ENCODE measurements at regions not wholly inside any gene's neighbourhood (a gene's known extent, or its start where the extent isn't known, plus 50 kb on each side); places are given as distances from the start of the nearest gene placed in this dataset.

DNA sequence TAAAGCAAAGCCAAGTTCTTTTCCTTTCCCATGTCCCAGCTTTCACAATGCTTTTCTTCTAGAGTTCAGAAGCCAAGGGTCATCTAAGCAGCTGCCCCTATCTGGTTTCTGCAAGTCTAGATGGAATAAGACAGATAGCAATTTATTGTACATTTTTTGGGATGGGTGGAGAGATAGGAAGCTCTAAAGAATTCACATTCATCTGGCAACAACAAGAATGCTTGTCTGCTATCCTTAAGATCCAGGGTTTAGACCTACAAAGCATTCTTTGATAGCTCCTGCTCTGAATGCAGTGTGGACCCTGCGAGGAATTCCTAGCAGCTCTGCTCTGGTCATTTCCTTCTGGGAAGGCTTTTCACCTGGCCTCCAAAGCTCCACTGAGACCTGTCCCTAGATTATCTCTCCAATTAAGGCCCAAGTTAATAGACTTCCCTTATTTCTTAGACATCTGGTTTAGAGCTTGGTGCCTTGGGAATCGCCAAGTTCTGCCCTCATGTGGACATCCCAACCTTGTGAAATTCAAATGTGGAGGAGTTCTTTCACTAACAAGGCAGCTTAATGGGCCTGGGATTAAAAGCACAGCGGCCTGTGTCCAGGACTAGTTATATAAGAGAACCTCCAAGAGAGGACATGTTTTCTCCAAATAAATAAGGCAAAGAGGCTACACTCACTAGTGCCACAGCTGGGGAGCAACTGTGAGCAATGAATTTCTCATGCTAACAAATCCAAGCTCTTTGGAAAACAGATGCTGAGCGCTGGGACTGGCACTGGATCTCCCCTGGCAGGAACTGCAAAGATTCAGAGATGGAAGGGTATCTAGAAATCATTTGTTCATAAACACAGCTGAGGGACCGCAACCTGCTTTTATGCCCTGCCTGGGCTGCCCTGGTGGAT lies 384.5 kb upstream of the DDHD1 start:
- no peak for DNase-seq

DNA sequence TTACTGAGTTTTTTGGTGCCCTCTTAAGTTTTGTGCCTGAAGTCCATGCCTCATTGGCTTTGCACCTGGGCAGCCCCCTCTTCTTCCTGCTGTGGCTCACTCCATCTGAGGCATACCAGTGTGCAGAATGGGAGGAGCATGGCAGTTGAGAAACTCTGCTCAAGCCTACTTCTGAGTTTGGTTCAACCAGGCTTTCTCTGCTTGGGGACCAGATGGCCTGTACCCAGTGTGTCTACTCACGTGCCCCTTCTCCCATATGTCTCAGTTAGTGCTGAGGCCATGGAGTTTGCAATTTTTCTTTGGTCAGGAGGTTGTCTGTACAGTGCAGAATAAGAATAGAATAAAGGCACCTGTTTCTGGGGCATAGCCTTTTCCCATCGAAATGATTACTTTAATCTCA lies 383.3 kb upstream of the DDHD1 start:
- DNase-seq, result no peak

- no peak for DNase-seq
These were observed 381.7 kb upstream of the DDHD1 start for GRCh38 chr14:53534841-53535240.

DNA sequence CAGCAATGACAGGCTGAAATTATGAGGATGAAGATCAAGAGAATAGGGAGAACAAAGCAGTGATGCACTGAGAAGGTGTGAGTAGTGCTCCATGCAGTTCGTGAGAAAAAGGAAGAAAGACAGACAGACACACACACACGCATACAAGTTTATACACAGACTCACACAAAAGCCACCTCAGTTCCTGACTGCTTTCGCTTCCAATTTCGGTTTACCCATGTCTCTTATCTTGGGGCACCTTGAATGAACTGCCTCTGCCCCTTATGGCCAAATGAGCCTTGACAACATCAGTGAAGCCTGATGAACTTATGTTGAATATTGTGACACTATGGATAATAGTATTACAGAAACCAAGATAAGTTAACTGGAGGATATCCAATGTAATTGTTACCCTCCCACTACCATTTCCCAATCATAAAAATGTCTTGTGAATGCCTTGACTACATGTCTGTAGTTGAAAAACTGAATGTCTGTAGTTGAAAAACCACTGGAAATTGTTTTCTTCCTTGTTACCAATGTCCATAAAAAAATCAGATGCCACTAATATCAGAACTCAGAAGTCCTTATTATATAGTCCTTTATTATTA lies 380.4 kb upstream of the DDHD1 start:
- no peak for DNase-seq

DNA sequence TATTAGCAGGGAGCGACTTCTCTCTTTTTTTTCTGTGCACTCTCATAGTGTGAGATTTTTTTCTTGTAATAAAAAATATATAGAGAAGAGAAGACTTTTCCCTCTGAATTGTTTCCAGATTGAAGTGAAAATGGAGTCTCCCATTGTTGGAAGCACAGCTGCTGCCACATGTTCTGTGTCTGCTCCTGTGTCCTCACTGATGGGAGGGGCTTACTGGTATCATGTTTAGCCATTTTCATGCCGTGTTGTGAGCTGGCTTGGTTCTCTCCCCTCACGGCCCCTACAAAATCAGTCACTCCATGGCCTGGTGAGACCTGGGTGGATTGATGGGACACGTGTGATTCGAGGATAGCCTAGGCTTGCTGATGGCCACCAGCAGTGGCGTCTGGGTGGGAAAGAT lies 379.7 kb upstream of the DDHD1 start:
- no peak for DNase-seq

DNA sequence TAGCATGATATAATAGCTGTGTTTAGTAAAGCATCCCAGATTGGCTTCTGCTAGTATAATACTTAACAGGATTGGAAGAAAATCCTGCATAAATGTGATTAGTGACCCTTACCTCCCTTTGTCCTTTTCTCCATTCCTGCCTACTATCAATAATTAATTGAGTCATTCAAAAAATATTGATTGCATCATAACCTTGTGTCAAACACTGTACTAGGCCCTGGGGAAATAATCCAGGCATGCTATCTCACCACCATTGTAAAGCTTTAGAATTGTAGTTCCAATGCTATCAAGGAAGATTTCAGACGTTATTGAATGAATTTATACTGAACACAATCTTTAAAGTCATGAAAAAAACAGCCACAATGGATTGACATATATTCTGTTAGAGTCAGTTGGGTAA lies 378.6 kb upstream of the DDHD1 start:
- no peak for DNase-seq

DNA sequence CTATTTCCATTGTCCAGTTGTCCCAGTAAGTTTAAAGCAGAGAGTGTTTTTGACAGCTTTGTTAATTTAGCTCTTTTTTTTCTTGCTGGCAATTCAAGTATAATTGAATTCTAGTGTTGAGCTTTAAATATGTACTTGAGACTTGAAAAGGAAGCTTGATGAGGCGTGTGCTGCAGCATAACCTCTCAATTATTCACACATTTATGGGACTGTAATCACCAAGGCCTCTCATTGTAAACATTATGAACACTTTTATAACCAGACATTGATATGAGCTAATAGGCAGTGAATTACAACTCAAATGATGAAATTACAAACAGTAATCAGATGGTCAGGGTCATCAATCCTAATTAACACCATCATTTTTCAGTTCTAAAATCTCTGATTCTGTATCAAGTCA lies 378.0 kb upstream of the DDHD1 start:
- no peak for DNase-seq

GRCh38 chr14:53529519-53529918 lies 376.4 kb upstream of the DDHD1 start:
- DNase-seq, result no peak

- no peak for DNase-seq
These were observed 375.1 kb upstream of the DDHD1 start for GRCh38 chr14:53528185-53528671.

- DNase-seq, result no peak
These were observed 373.1 kb upstream of the DDHD1 start for GRCh38 chr14:53526200-53526599.

DNA sequence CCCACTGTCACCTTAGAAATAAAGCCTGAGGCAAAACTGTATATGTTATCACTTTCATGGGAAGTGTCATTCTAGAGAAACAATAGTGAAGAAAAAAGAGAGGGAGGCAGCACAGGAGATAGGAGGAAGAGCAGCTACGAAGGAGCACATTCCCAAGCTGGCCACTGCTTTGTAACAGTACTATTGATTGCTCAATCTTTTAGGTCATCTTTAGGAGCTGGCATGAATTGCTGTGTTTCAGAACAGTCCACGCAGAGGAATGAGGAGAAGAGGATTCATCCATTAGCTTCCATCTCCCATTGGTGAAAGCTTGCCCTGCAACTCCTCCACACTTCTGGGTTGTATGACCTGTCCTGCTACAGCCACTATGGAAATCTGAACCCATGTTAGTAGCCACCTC lies 372.5 kb upstream of the DDHD1 start:
- DNase-seq, result no peak

DNA sequence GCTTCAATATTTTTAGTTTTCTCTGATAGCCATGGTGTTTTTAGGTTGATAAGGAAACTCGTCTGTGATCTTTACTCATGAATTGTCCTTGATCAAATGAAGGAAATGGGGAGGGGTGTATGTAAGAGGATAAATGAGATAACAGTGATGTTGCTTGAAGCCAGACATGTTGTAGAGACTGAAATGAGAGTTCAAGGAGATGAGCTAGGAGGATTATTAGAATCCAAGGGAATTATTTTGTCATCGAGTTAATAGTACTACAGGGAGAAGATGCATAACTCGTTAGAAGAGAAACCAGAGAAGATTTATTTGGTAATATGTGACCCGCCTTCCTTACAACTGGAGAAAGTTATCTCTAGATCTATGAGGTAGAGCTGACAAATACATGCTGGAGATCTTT lies 371.3 kb upstream of the DDHD1 start:
- DNase-seq, result no peak

DNA sequence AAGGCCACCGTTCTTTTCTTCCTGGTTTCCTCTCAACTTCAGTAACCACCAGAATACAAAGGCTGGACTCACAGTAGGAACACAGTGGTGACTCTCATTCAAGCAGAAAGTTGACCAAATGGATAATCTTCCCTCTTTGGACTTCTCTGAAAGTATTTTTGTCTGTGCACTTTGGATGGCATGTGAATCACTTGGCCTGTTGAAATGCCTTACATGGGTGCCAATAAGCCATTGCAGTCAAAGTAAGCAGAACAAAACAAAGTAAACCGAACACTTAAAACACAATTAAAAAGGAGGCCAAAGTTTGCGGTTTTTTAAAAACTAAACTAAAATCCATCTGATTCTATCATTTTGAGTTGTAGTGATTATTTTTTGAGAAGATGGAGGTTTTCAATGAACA lies 370.1 kb upstream of the DDHD1 start:
- no peak for DNase-seq

GRCh38 chr14:53520078-53520928 lies 367.2 kb upstream of the DDHD1 start:
- no peak for DNase-seq

DNA sequence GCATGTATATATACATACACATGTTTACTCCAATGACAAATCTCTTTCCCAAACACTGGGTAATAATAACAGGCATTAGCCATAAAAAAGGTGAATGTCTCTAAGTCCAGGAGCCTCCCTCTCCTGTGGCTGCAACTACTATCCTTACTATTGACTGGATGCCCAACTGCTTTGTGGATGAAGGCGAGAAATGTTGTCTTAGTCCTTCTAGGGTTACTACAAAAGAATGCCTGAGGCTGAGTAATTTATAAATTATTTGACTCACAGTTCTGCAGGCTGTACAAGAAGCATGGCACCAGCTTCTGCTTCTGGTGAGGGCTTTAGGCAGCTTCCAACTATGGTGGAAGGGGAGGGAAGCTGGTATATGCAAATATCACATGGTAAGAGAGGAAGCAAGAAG lies 366.0 kb upstream of the DDHD1 start:
- no peak for DNase-seq

GRCh38 chr14:53517270-53517960 lies 364.3 kb upstream of the DDHD1 start:
- no peak for DNase-seq

DNA sequence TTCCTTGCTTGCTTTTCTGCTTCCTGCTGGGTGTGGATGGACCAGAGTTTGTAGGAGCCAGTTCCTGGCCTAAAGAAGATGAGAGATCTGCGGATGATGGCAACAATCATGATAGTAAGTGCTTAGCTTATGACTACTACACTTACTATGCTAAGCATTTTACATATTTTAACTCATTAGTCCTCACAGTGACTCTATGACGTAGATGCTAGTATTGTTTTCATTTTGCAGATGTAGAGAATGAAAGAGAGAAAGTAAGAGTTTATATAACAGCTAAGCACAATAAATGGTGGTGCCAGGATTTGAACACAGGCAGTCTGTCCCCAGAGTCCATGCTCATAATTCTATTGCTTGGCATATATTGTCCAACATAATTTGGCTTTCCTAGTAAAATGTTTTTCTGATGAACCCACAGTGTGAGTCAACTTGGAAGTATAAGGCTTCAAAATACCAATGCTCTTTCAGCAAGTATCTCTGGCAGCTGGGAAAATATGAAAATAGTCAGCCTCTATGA lies 363.2 kb upstream of the DDHD1 start:
- no peak for DNase-seq

GRCh38 chr14:53515276-53515675 lies 362.2 kb upstream of the DDHD1 start:
- DNase-seq, result peak; percentile 8

DNA sequence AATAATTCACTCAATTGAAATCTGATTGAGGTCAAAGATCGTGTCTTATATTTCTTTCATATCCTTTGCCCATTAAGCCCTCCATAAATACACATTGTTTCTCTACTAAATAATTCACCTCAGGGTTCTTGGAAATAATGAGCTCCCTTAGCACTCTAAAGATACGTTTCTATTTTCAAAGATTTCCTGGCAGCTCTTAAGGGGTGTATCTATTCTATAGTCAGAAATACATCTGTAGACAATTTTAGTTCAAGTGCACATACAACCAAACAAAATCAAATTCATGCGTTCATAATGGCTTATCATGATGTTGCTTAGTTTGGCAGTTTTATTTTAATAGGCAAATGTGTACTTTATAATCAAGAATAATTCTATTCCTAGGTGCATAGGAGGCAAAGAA lies 361.1 kb upstream of the DDHD1 start:
- no peak for DNase-seq

DNA sequence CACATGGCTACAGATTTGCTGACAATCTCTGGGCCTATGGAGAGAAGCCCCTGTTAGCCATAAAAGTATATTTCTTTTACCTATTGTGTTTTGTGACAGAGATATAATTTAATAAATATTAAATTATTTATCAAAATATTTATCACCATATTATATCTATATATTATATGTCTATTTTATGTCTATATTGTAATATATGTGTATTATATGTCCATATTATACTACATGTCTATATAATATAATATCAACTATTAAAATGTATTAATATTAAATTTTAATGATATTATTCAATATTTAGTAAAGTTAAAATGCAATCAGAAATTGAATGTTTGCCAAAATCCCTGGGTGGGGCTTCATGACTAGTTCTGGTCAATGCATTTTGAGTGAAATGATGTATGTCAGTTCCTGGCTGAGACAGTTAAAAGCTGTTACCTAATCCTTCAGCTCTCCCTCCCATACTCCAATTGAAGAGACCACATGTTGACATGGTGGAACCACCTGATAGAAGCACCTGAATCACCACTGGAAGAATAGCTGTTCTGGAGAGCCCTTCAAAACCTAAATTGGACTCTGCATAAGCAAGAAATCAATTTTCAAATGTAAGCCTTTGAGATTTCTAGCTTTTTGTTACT lies 357.3 kb upstream of the DDHD1 start:
- DNase-seq, result no peak

DNA sequence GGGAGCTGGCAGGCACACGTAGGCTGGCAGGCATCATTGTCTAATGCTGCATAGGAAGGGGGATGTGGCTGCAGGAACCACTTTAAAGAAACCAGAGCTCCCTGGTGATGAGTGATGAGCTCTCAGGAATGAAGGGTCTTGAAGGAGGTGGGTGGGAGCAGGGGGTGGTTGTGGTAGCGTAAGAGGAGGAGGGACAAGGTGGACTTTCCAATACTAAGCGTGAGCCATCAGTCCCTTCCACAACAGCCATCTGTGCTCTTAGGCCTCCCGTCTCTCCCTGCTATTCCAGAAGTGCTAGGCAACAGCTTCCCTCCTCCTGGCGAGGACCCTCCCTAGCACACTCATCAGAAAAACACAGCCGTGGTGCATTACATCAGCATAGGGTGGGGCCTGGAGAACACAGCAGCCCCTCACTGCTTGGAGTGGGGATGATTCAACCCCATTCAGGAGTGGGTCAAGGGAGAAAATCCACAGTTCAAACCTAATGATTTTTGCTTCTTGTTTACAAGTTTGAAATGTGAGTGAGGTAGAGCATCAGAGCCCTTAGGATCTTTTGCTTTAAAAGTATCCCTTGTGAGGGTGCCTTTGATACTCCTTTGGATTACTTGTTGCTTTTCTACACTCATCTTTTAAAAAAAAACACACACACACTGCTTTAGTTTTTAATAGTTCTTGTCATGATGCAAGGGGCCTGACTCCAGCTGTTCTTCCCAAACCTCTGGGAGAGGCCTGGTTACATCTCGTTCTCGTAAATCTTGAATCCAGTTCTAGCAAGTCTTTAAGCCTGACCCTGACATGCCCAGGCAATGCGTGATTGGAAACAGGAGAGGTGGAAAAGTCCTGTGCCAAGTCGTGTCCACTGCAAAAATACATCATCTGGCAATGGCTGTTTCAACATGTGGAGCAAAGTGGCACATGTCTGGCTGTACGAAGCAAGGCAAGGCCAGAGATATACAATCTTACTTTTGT lies 356.4 kb upstream of the DDHD1 start:
- DNase-seq, result no peak
